ENCODE measurements at regions not wholly inside any gene's neighbourhood (a gene's known extent, or its start where the extent isn't known, plus 50 kb on each side); places are given as distances from the start of the nearest gene placed in this dataset.
A peak's percentile ranks its signal among the peaks of the same experiment; 100 is the strongest.

GRCh38 chr7:18341756-18342155 is 153.8 kb upstream of the HDAC9 start:
- DNase-seq (ENCODE audit: low read depth in 2 of 2) = no peak
- no peak for TF ChIP-seq CTCF (IDR thresholded peaks at IDR 0.05; ENCODE audit: low read depth, low read length)
- H3K4me3 ChIP-seq (replicated peaks in 1 of 2; ENCODE audit: low read depth in 2 of 2, low read length in 2 of 2) = no peak overlapping the region

- DNase-seq (ENCODE audit: low read depth in 2 of 2) = no peak
- H3K4me3 ChIP-seq (replicated peaks in 1 of 2; ENCODE audit: low read depth in 2 of 2, low read length in 2 of 2) = no peak overlapping the region
- TF ChIP-seq CTCF (IDR thresholded peaks at IDR 0.05; ENCODE audit: low read depth, low read length) = no peak
Observed at GRCh38 chr7:18343047-18343446, 152.5 kb upstream of the HDAC9 start.

- no peak for TF ChIP-seq CTCF (IDR thresholded peaks at IDR 0.05; ENCODE audit: low read depth, low read length)
- DNase-seq (ENCODE audit: low read depth in 2 of 2) = no peak
- no peak overlapping the region for H3K4me3 ChIP-seq (replicated peaks in 1 of 2; ENCODE audit: low read depth in 2 of 2, low read length in 2 of 2)
Observed at GRCh38 chr7:18344536-18344935, 151.0 kb upstream of the HDAC9 start.

GRCh38 chr7:18345641-18346234 is 149.8 kb upstream of the HDAC9 start:
- H3K4me3 ChIP-seq (replicated peaks in 1 of 2; ENCODE audit: low read depth in 2 of 2, low read length in 2 of 2) = no peak overlapping the region
- peak; percentile 71 to 73 for DNase-seq (ENCODE audit: low read depth in 2 of 2)
- peak; percentile 84 for TF ChIP-seq CTCF (IDR thresholded peaks at IDR 0.05; ENCODE audit: low read depth, low read length)

- no peak for TF ChIP-seq CTCF (IDR thresholded peaks at IDR 0.05; ENCODE audit: low read depth, low read length)
- H3K4me3 ChIP-seq (replicated peaks in 1 of 2; ENCODE audit: low read depth in 2 of 2, low read length in 2 of 2) = no peak overlapping the region
- peak in 1 of 2 donors; percentile 31 for DNase-seq (ENCODE audit: low read depth in 2 of 2)
Observed at GRCh38 chr7:18347170-18347569, 148.4 kb upstream of the HDAC9 start.

- TF ChIP-seq CTCF (IDR thresholded peaks at IDR 0.05; ENCODE audit: low read depth, low read length) = no peak
- no peak for DNase-seq (ENCODE audit: low read depth in 2 of 2)
- H3K4me3 ChIP-seq (replicated peaks in 1 of 2; ENCODE audit: low read depth in 2 of 2, low read length in 2 of 2) = no peak overlapping the region
Observed at GRCh38 chr7:18350678-18351077, 144.9 kb upstream of the HDAC9 start.

Measured in cardiac fibroblast (primary cell).